ENCODE measurements at regions not wholly inside any gene's neighbourhood (a gene's known extent, or its start where the extent isn't known, plus 50 kb on each side); places are given as distances from the start of the nearest gene placed in this dataset.

DNA sequence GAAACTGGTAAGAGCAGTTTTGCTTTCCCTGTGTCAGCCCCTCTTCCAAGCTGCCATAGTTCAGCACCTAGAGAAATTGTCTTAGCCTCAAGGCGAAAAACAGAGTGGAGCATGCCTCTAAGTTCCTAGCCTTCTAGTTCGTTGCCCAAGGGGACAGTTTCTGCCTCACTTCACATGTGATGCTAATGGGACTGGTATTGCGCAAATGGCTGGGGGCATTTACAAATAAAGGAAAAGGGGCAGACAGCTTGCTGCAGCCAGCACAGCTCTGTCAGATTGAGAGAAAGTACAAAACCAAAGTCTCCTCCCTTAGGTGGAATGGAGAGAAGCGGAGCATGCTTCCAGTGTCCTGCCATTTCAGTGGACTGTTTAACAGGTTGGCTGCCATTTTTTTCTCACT lies 567.7 kb downstream of the ETV1 start:
- TF ChIP-seq, protein P1, sequence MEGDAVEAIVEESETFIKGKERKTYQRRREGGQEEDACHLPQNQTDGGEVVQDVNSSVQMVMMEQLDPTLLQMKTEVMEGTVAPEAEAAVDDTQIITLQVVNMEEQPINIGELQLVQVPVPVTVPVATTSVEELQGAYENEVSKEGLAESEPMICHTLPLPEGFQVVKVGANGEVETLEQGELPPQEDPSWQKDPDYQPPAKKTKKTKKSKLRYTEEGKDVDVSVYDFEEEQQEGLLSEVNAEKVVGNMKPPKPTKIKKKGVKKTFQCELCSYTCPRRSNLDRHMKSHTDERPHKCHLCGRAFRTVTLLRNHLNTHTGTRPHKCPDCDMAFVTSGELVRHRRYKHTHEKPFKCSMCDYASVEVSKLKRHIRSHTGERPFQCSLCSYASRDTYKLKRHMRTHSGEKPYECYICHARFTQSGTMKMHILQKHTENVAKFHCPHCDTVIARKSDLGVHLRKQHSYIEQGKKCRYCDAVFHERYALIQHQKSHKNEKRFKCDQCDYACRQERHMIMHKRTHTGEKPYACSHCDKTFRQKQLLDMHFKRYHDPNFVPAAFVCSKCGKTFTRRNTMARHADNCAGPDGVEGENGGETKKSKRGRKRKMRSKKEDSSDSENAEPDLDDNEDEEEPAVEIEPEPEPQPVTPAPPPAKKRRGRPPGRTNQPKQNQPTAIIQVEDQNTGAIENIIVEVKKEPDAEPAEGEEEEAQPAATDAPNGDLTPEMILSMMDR (IDR thresholded peaks at IDR 0.05) = no peak
- TF ChIP-seq POLR2A (IDR thresholded peaks at IDR 0.05) = no peak
